ENCODE measurements at regions not wholly inside any gene's neighbourhood (a gene's known extent, or its start where the extent isn't known, plus 50 kb on each side); places are given as distances from the start of the nearest gene placed in this dataset.
A peak's percentile ranks its signal among the peaks of the same experiment; 100 is the strongest.
"Not testable (repeated sequence)": the region's sequence is repeated elsewhere in the genome, so short reads cannot be mapped to it uniquely, and the experiment has no call there.

- intact Hi-C loops (cut with DNase I, micrococcal nuclease): no loop called here
- H3K27ac Mint-ChIP-seq: no peak overlapping the region
- no peaks in the 10 kb centered on the region for H3K36me3 Mint-ChIP-seq (ENCODE audit: low read depth)
- DNase-seq (no peak), ATAC-seq (no peak)
- H3K4me3 Mint-ChIP-seq: no peak overlapping the region
- CTCF ChIA-PET: no interaction called here
- H3K9me3 Mint-ChIP-seq (ENCODE audit: low read depth): no peaks in the 10 kb centered on the region
- no peaks in the 10 kb centered on the region for H3K27me3 Mint-ChIP-seq
- H3K4me1 Mint-ChIP-seq: no peaks in the 10 kb centered on the region
- POLR2A ChIA-PET: no interaction called here
Observed at GRCh38 chr4:79173186-79173585, 152.7 kb downstream of the NAA11 start.

- intact Hi-C loops (cut with DNase I, micrococcal nuclease): no loop called here
- ChIA-PET CTCF (no interaction called here), POLR2A (no interaction called here)
- no peak for ATAC-seq
- no peak overlapping the region for H3K27ac Mint-ChIP-seq
- no peak for DNase-seq
- H3K27me3 Mint-ChIP-seq: no peaks in the 10 kb centered on the region
- no peaks in the 10 kb centered on the region for H3K36me3 Mint-ChIP-seq (ENCODE audit: low read depth)
- no peak overlapping the region for H3K4me3 Mint-ChIP-seq
- no peaks in the 10 kb centered on the region for H3K4me1 Mint-ChIP-seq
- no peaks in the 10 kb centered on the region for H3K9me3 Mint-ChIP-seq (ENCODE audit: low read depth)
Observed at GRCh38 chr4:79170077-79170476, 155.8 kb downstream of the NAA11 start.

- Mint-ChIP-seq H3K27me3 (no peaks in the 10 kb centered on the region), H3K27ac (no peak overlapping the region), H3K4me3 (no peak overlapping the region), H3K9me3 (ENCODE audit: low read depth) (no peaks in the 10 kb centered on the region), H3K4me1 (no peaks in the 10 kb centered on the region), H3K36me3 (ENCODE audit: low read depth) (no peaks in the 10 kb centered on the region)
- DNase-seq: no peak
- POLR2A ChIA-PET: no interaction called here
- ATAC-seq: no peak
- CTCF ChIA-PET: interaction anchor here (0.6 kb wide), 1 partner anchor 375 kb away, joined by 3 read pairs; no protein-coding TSS in a partner anchor
- intact Hi-C loops (cut with DNase I, micrococcal nuclease): no loop called here
Observed at GRCh38 chr4:79164907-79165610, 160.8 kb downstream of the NAA11 start.

GRCh38 chr4:79163981-79164490 is 161.8 kb downstream of the NAA11 start:
- DNase-seq (no peak), ATAC-seq (peak; percentile 26)
- CTCF ChIA-PET: no interaction called here
- H3K27me3 Mint-ChIP-seq: no peaks in the 10 kb centered on the region
- H3K9me3 Mint-ChIP-seq (ENCODE audit: low read depth): no peaks in the 10 kb centered on the region
- intact Hi-C loops (cut with DNase I, micrococcal nuclease): no loop called here
- no peak overlapping the region for H3K4me3 Mint-ChIP-seq
- no peaks in the 10 kb centered on the region for H3K36me3 Mint-ChIP-seq (ENCODE audit: low read depth)
- no peaks in the 10 kb centered on the region for H3K4me1 Mint-ChIP-seq
- POLR2A ChIA-PET: no interaction called here
- no peak overlapping the region for H3K27ac Mint-ChIP-seq

- Mint-ChIP-seq H3K9me3 (ENCODE audit: low read depth) (no peaks in the 10 kb centered on the region), H3K36me3 (ENCODE audit: low read depth) (no peaks in the 10 kb centered on the region), H3K4me1 (no peaks in the 10 kb centered on the region), H3K27ac (no peak overlapping the region), H3K4me3 (no peak overlapping the region), H3K27me3 (no peaks in the 10 kb centered on the region)
- ChIA-PET POLR2A (no interaction called here), CTCF (no interaction called here)
- intact Hi-C loops (cut with DNase I, micrococcal nuclease): no loop called here
- DNase-seq (no peak), ATAC-seq (no peak)
Observed at GRCh38 chr4:79160962-79161361, 164.9 kb downstream of the NAA11 start.

GRCh38 chr4:79158705-79159104 is 167.2 kb downstream of the NAA11 start:
- DNase-seq; H3K27ac Mint-ChIP-seq; ATAC-seq; CTCF ChIA-PET; H3K36me3 Mint-ChIP-seq (ENCODE audit: low read depth); H3K9me3 Mint-ChIP-seq (ENCODE audit: low read depth); intact Hi-C loops (cut with DNase I, micrococcal nuclease); POLR2A ChIA-PET; H3K4me3 Mint-ChIP-seq; H3K27me3 Mint-ChIP-seq; H3K4me1 Mint-ChIP-seq: not testable (repeated sequence)

GRCh38 chr4:79155336-79155735 is 170.5 kb downstream of the NAA11 start:
- POLR2A ChIA-PET: no interaction called here
- CTCF ChIA-PET: no interaction called here
- intact Hi-C loops (cut with DNase I, micrococcal nuclease): no loop called here
- no peaks in the 10 kb centered on the region for H3K27me3 Mint-ChIP-seq
- H3K4me1 Mint-ChIP-seq: no peaks in the 10 kb centered on the region
- peaks cover 3% of the 10 kb centered on the region for H3K9me3 Mint-ChIP-seq (ENCODE audit: low read depth)
- no peaks in the 10 kb centered on the region for H3K36me3 Mint-ChIP-seq (ENCODE audit: low read depth)
- H3K27ac Mint-ChIP-seq: no peak overlapping the region
- no peak for DNase-seq
- H3K4me3 Mint-ChIP-seq: no peak overlapping the region
- ATAC-seq: no peak

GRCh38 chr4:79150820-79151416 is 174.9 kb downstream of the NAA11 start:
- CTCF ChIA-PET: no interaction called here
- Mint-ChIP-seq H3K4me1 (no peaks in the 10 kb centered on the region), H3K36me3 (ENCODE audit: low read depth) (no peaks in the 10 kb centered on the region), H3K27me3 (no peaks in the 10 kb centered on the region), H3K4me3 (no peak overlapping the region), H3K27ac (no peak overlapping the region), H3K9me3 (ENCODE audit: low read depth) (peaks cover 3% of the 10 kb centered on the region)
- intact Hi-C loops (cut with DNase I, micrococcal nuclease): no loop called here
- DNase-seq (no peak), ATAC-seq (no peak)
- POLR2A ChIA-PET: no interaction called here

- Mint-ChIP-seq H3K27me3 (no peaks in the 10 kb centered on the region), H3K36me3 (ENCODE audit: low read depth) (no peaks in the 10 kb centered on the region), H3K4me1 (no peaks in the 10 kb centered on the region), H3K4me3 (no peak overlapping the region), H3K27ac (no peak overlapping the region), H3K9me3 (ENCODE audit: low read depth) (peaks cover 6% of the 10 kb centered on the region)
- CTCF ChIA-PET: no interaction called here
- intact Hi-C loops (cut with DNase I, micrococcal nuclease): no loop called here
- POLR2A ChIA-PET: no interaction called here
- ATAC-seq: no peak
- DNase-seq: no peak
Observed at GRCh38 chr4:79148369-79148768, 177.5 kb downstream of the NAA11 start.

- Mint-ChIP-seq H3K27ac (no peak overlapping the region), H3K4me1 (no peaks in the 10 kb centered on the region)
- CTCF ChIA-PET: no interaction called here
Observed at GRCh38 chr4:79147251-79147650, 178.6 kb downstream of the NAA11 start.

GRCh38 chr4:79141530-79141929 is 184.3 kb downstream of the NAA11 start:
- Mint-ChIP-seq H3K4me3 (no peak overlapping the region), H3K27me3 (no peaks in the 10 kb centered on the region), H3K4me1 (no peaks in the 10 kb centered on the region), H3K9me3 (ENCODE audit: low read depth) (peaks cover 2% of the 10 kb centered on the region), H3K27ac (no peak overlapping the region), H3K36me3 (ENCODE audit: low read depth) (no peaks in the 10 kb centered on the region)
- no peak for ATAC-seq
- POLR2A ChIA-PET: no interaction called here
- no peak for DNase-seq
- CTCF ChIA-PET: no interaction called here
- intact Hi-C loops (cut with DNase I, micrococcal nuclease): no loop called here

More at GRCh38 chr4:79147251-79147650, 178.6 kb downstream of the NAA11 start:
- ATAC-seq: no peak
- no peaks in the 10 kb centered on the region for H3K27me3 Mint-ChIP-seq
- H3K36me3 Mint-ChIP-seq (ENCODE audit: low read depth): no peaks in the 10 kb centered on the region
- intact Hi-C loops (cut with DNase I, micrococcal nuclease): no loop called here
- no peak overlapping the region for H3K4me3 Mint-ChIP-seq
- DNase-seq: no peak
- POLR2A ChIA-PET: no interaction called here
- H3K9me3 Mint-ChIP-seq (ENCODE audit: low read depth): peaks cover 6% of the 10 kb centered on the region

GRCh38 chr4:79134767-79135166 is 191.1 kb downstream of the NAA11 start:
- Mint-ChIP-seq H3K4me3 (no peak overlapping the region), H3K9me3 (ENCODE audit: low read depth) (no peaks in the 10 kb centered on the region), H3K36me3 (ENCODE audit: low read depth) (no peaks in the 10 kb centered on the region), H3K27ac (no peak overlapping the region), H3K4me1 (no peaks in the 10 kb centered on the region), H3K27me3 (no peaks in the 10 kb centered on the region)
- DNase-seq: no peak
- ChIA-PET POLR2A (no interaction called here), CTCF (no interaction called here)
- intact Hi-C loops (cut with DNase I, micrococcal nuclease): no loop called here
- no peak for ATAC-seq

All from activated CD4-positive, alpha-beta T cell treated with anti-CD3 and anti-CD28 coated beads for 36 hours (primary cell).